DOHH2 (cell line): ENCODE measurements at regions not wholly inside any gene's neighbourhood (a gene's known extent, or its start where the extent isn't known, plus 50 kb on each side); places are given as distances from the start of the nearest gene placed in this dataset.

Experiments
- CTCF ChIP-seq: fragments of 200-600 bp; sonication (generic); IDR thresholded peaks from one replicate; pipeline ENCODE4 v1.5.1; 2014; ENCODE audit warnings: antibody characterized with exemption, mild to moderate bottlenecking, low read depth, low read length; ENCODE audit not compliant: poor library complexity, severe bottlenecking
- EZH2phosphoT487 ChIP-seq: fragments of 200-600 bp; sonication (generic); IDR thresholded peaks from 2 replicates; pipeline ENCODE4 v1.6.1; 2017; ENCODE audit warnings: borderline replicate concordance, mild to moderate bottlenecking, antibody characterized with exemption, low read length, moderate library complexity, mixed read lengths

GRCh38 chr3:24834442-24834841, 339.8 kb upstream of the THRB start:
- no peak for TF ChIP-seq CTCF
- no peak for TF ChIP-seq EZH2phosphoT487
